Dedifferentiated amniotic fluid mesenchymal stem cell (primary cell): ENCODE measurements at regions not wholly inside any gene's neighbourhood (a gene's known extent, or its start where the extent isn't known, plus 50 kb on each side); places are given as distances from the start of the nearest gene placed in this dataset.

ENCODE experiments used
- DNase-seq: peaks from one replicate; pipeline ENCODE4 v3.0.0-alpha.2; 2016; ENCODE audit errors: extremely low spot score

- no peak for DNase-seq
These were observed 73.5 kb downstream of the KCNF1 start for GRCh38 chr2:10985260-10985659.

- DNase-seq: no peak
These were observed 74.3 kb downstream of the KCNF1 start for GRCh38 chr2:10985901-10986535.

DNA sequence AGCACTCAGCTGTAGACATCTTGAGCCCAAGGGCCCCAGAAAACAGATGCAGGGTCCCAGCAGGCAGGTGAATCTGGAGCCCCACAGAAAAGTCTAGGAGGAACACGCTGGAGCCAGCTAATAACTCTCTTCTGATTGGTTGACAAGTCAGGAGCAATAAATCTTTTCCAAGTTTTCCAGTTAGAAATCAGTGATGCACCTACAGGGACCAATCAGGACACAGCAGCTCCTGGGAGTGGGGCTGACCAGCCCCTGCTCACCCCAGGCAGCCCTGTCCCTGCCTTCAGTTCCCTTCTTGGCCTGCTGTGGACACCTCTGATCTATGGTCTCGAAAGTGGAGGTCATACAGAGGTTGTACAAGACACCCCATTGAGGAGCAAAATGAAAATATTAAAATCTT, 75.7 kb downstream of the KCNF1 start:
- no peak for DNase-seq

DNA sequence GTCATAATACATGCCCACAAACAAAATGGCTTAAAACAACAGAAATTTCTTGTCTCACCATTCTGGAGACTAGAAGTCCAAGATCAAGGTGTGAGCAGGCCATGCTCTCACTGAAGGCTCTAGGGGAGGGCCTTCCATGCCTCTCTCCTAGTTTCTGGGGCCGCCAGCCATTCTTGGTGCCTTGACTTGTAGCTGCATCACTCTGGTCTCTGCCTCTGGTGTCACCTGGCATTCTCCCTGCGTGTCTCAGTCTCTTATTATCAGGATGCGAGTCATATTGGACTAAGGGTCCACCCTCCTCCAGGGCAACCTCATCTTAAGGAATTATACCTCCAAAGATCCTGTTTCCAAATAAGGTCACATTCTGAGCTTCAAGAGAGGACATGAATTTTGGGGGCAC, 76.1 kb downstream of the KCNF1 start:
- DNase-seq: no peak

DNA sequence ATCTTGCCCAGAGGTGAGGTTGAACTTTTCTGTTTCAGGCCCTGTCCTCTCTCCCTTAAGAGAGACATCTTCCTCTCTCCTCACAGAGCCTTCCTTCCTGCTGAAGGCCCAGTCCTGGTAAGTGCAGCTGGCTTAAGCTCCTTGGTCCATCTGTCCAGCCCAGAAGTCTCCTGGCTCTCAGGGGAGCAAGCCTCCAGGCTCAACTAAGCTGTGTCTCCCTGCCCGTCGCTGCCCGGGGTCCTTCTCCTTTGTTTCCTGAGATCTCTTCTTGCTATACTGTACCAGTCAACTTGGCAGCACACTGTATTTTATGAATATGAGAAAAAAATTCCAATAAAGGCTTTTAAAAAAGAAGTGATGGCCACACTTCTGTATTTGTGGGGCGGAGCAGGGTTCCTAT, 77.4 kb downstream of the KCNF1 start:
- no peak for DNase-seq

GRCh38 chr2:10989782-10990181, 78.0 kb downstream of the KCNF1 start:
- no peak for DNase-seq

DNA sequence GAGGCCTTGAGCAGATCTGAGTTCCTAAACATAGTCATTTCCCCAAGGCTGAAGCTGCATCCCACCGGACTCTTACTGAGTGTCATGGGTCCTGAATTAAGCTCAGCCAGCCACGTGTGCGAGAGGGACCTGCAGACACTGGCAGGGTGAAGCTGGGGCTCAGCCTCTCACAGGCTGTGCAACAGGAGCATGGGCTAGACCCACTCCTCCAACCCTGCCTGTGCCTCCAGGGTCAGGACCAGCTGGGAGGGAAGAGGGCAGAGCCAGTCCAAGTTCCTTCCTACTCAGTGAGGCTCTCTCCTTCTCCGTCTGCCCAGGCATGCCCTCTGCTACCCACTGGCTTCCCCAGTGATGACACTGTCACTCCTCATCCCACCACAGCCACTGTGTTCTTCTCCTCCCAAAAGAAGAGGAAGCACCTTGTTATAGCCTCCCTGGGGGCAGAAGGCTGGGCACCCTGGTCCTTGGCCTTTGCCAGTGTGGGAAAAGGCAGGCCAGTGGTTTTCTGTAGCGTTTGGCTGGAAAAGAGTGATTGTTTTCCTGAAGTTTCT, 78.9 kb downstream of the KCNF1 start:
- no peak for DNase-seq

GRCh38 chr2:10992023-10992791, 80.5 kb downstream of the KCNF1 start:
- no peak for DNase-seq

- DNase-seq: no peak
These were observed 81.3 kb downstream of the KCNF1 start for GRCh38 chr2:10993001-10993481.

GRCh38 chr2:10995366-10995970, 83.7 kb downstream of the KCNF1 start:
- DNase-seq: no peak

DNA sequence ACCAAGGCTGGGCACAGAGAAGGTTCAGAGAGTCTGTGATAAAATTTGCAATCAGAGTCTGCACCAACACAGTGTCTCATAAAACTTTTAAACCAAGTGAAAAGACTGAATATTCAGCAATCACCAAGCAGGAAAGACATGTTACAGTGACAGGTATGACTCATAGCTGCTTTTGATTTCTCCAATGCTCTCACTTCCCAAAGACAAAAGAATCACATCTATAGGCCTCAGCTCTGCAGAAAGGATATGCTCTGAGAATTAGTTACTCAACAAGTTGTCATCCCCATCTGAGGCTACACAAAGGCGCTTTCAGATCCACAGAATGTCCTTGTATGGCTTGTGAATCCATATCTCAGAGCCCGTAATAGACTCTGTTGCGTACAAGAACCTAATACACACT, 92.5 kb downstream of the KCNF1 start:
- no peak for DNase-seq

GRCh38 chr2:11005032-11005431, 93.3 kb downstream of the KCNF1 start:
- DNase-seq: no peak

DNA sequence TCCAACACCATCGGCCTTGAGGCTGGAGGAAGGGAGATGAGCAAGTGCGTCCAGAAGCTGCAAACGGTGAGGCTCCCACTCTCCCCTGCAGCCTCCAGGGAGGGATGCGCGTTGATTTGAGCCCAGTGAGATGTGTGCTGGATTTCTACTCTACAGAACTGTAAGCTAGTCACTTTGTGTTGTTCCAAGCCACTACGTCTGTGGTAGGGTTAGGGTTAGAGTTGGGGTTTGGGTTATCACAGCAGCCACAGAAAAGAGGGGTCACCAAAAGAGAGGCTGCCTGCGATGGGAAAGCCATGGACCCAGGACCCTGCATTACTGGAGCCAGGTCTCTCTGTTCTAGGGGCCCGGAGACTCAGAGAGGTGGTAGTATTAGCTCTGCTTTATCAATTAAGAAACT, 94.5 kb downstream of the KCNF1 start:
- DNase-seq: no peak

- no peak for DNase-seq
These were observed 95.9 kb downstream of the KCNF1 start for GRCh38 chr2:11007331-11008264.

GRCh38 chr2:11008773-11009172, 97.0 kb downstream of the KCNF1 start:
- DNase-seq: no peak

DNA sequence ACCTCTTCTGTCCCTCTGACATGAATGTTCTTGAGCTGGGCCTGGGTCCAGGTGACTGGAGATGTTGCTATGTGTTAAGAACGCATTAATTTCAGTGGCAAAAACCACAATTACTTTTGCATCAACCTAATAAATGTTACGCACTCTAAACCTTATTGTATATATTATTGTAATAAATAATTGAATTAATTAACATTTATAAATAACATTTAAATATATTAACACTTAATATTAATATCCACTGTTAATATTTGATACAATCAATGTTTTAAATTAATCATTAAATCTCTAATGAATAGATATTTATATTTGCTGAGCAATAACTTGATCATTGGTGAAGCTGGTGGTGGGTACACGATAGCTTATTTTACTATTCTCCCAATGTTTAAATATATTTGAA, 97.4 kb downstream of the KCNF1 start:
- no peak for DNase-seq

- DNase-seq: no peak
These were observed 98.2 kb downstream of the KCNF1 start for GRCh38 chr2:11009891-11010290.

DNA sequence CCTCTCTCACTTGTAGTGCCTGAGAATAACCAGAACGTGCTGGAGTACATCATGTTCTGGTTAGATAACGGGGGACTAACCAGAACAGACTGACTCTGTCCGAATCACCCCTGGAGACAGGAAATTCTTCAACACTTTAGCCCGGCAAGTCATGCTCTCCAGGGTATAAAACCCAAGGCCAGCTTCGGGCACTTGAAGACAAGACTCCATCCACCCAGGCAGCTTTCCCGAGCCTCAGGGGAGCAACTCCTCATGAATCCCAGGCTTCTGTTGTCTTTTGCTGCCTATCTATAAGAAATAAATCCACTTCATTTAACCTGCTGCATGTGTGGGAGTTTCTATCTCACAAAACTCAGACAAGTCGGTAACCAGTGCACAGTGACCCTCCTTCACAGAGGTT, 99.6 kb downstream of the KCNF1 start:
- DNase-seq: no peak

GRCh38 chr2:11012131-11012693, 100.5 kb downstream of the KCNF1 start:
- no peak for DNase-seq

GRCh38 chr2:11013196-11013595, 101.5 kb downstream of the KCNF1 start:
- DNase-seq: no peak

GRCh38 chr2:11014026-11014425, 102.3 kb downstream of the KCNF1 start:
- DNase-seq: no peak
